GM18909 (cell line): ENCODE measurements at regions not wholly inside any gene's neighbourhood (a gene's known extent, or its start where the extent isn't known, plus 50 kb on each side); places are given as distances from the start of the nearest gene placed in this dataset.

ENCODE experiments used
- ATAC-seq: cut with Tn5 transposase; IDR thresholded peaks from one replicate; pipeline ENCODE4 v1.9.1; 2021; ENCODE audit warnings: mild to moderate bottlenecking; ENCODE audit not compliant: unreplicated experiment, poor library complexity

DNA sequence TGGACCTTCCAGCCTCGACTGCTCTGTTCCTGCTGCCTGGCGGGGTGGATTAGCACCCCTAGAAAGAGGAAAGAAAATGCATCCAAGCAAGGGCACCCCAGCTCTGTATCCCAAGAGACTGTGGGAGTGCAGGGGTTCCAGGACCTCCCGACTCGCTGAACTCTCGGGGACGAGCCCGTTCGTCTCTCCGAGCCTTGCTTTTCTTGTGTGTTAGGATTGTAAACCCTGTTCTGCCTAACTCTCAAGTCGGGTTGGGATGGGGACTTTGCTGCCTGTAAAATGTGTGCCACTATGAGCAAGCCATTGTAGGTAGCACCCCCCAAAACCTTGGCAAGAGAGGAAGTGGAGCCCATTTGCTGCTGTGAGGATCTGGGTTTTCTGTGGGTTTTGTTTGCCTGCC, 73.2 kb upstream of the VRK1 start:
- ATAC-seq, result no peak

DNA sequence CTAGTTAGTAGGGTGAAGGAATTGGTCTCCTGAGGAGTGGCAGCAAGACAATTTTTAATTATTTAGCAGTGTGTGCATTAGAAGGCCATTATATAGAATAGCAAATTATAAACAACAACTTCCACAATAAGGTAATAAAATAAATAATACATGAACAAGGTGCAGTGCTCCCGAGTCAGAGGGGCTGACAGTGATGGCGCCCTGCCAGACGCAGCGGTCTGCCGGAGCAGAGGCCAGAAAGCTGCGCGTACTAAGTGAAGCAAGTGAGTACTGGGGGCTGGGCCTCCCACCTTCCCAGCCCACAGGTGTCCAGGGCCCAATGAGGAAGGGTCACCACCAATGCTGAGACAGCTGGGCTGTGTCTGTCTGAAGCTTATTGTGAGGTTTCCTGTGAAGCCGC, 72.0 kb upstream of the VRK1 start:
- ATAC-seq, result no peak

DNA sequence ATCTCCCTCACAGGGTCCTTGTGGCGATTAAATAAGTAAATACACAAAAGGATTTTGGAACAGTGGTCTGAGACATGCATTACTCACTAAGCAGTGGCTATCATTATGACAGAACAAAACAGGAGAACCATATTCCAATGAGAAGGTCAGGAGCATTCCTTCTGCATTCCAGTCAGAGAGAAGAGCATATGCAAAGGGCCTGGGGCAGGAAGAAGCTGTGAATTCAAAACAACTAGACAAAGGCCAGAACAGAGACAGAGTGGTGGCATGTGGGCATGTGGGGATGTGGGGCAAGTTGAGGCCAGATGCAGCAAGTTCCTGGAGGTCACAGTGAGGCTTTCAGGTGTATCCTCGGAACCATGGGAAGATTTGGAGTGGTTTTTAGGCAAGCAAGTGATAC, 70.1 kb upstream of the VRK1 start:
- no peak for ATAC-seq

DNA sequence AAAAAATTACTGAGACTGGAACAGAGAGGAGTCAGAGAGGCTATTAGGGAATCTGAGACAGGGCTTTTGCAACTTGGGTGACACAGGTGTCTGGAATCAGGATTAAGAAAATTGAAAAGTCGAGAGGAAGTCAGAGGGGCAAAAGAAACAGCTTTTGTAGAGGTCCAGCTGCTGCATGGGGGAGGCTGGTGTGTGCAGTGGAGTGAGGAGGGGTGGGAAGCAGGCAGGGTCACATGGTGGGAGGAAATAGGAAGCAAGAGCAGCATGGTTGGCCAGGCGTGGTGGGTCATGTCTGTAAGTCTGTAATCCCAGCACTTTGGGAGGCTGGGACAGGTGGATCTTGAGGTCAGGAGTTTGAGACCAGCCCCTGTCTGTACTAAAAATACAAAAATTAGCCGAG, 69.7 kb upstream of the VRK1 start:
- no peak for ATAC-seq

DNA sequence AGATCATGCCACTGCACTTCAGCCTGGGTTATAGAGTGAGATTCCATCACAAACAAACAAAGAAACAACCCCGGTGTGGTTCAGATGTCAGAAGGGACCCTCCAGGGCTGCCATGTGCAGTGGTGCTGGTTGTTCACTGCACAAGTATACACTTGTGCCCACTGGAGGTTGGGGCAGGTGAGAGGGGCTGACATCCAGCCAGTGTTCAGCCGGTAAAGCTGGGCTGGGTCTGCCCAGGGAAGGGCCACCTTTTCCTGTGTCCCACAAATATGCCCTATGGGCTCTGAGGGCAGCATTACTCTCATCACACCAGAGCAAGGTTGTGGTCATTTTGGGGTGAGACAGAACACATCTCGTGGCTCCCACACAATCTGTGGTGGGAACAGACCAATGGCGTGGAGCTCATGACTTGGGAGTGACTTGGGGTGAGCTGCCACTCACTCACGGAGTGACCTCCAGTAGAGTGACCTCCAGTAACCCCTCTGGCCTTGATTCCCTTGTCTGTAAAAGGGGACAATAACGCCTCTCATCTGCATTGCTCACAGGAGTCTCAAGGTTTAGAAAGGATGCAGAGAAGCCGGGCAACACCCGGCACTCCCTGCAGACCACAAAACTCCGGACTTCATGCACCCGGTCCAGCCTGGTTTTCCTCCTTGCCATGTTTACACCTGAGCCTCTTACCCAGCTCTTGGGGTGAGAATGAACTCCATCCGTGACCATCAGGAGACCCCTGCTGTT, 69.0 kb upstream of the VRK1 start:
- no peak for ATAC-seq

DNA sequence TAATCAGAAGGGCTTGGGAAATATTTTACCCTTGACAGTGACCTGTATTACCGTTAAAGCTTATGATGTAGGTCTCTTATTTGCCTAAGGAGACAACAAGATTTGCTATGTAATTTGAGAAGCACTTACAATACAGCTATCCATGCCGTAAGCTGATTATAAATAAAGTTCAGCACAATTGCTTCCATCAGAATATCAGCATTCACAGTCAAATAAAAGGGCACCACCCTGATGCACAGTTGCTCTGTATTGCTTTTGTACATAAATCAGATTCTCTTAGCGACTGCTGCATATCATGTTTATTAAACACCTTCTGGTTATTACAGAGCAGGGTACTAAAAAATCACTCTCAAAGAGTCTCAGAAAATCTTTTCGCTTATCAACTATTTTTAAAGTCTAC, 67.3 kb upstream of the VRK1 start:
- no peak for ATAC-seq

DNA sequence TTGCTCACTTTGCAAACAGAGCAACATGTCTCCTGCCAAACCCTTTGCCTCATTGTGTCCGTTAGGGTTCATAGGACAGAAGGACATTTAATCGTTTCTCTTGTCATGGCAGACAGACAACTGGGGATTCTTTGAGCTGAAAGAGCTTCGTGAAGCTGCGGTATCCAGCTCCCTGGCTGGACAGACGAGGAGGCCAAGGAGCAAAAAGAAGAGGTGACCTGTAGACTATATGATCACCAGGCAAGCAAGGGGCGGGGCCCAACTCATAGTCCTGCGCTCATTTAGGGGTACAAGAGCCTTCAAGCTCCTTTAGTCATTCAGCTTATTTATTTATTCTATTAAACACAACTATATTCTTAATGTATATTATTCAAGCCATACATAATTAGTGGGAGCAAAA, 66.8 kb upstream of the VRK1 start:
- ATAC-seq, result no peak

DNA sequence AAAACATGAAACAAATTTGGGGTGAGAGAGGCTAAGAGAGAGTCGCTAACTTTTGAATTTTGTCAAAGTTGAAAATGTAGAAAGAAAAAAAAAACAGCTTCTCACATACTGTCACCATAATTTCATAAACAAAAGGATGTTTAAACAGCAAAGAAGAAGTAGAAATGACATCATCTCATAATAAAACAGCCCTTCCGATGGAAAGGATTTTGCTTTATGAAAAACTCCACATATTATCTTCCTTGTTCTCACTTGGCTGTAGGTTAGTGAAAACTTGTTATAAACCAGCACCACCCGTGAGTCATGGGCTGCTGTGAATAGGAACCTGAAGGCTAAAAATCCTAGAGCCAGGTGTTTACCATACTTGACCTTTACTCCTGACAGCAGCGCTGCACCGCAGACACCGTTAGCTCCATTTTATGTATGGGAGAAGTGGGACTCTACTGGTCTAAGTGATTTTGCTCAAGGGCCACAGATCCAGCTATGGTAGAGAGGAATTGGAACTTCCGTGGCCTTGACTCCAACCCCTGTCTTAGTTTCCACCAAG, 63.0 kb upstream of the VRK1 start:
- no peak for ATAC-seq

DNA sequence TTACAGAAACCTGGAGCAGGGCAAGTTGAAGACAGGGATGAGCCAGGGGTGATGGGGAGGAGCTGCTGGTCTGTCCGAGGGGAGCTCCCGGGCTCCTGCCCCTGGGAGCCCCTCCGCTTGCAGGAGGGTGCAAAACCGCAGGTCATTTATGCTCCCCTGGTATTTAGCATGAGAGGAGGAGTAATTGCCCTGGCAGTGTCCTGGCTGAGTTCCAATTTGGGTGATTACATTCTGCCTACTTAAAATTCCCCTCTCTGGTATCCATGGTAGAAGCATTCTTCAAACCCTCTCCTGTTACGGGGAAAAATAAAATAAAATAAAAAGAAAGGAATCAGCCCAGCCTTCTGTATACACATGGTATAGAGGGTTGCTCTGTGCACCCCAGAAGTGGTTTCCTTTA, 61.7 kb upstream of the VRK1 start:
- ATAC-seq, result no peak

DNA sequence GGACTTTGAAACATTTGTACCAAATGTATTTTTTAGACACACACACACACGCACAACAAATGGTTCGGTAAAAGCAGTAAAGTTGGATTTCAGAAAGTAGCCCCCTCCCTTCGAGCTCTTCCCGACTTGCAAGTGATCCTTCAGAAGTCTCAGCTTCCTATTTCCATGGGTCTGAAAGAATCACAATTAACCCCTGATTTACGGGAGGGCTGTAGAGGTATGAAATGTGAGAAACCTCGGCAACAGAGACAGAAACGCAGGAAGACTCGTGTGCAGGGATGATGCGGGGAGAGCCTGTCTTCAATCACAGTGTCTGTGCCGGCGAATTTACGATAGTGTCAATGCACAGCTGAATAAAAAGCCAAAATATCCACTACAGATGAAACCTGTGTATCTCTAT, 60.7 kb upstream of the VRK1 start:
- no peak for ATAC-seq

DNA sequence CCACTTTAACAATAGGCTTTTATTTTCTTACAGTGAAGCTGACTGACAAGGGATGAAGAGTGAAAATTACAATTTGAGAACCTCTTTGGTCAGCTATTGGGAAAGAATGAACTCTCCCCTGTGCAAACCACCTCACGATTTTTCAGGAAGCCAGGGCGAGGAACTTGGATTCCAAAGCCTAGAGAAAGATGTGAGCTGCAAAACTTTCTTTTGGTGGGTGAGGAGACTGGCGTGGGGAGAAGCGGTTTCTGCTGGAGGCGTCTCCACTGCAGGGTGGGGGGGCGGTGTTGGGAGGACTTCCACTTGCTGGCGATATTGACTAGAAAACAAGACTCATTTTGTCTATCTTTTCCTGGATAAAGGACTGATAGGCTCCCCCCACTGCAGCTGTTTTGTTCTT, 59.3 kb upstream of the VRK1 start:
- ATAC-seq, result no peak

DNA sequence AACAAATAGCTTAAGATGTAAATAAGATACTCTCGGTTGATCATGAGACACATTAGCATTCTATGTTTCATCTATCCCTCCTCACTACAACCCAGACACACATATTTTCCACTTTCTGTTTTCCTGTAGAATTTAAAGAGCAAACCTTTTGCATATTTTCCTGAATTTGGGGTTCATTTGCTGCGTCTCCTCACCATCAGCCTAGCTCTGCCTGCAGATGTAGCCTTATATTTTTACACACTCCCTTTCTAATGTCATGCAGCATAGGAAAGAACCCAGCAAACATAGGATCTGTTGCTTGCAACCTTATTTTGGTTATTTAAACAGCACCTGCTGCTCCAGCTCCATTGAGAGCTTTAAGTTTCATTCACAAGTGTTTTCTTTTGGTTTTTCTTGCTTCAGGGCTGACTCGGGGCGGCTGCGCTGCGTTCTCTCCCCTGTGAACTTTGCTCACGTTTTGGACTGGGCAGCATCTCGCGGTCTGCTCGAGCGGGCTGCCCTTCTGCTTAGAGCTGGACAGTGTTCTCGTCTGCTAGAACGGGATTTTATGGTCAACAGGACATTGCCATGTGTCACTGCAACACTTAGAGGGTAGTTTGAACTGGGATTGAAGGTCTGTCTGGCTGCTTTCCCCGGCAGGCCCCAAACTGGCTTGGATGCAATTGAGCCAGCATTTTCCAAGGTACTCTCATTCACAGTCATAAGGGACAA, 57.8 kb upstream of the VRK1 start:
- no peak for ATAC-seq

DNA sequence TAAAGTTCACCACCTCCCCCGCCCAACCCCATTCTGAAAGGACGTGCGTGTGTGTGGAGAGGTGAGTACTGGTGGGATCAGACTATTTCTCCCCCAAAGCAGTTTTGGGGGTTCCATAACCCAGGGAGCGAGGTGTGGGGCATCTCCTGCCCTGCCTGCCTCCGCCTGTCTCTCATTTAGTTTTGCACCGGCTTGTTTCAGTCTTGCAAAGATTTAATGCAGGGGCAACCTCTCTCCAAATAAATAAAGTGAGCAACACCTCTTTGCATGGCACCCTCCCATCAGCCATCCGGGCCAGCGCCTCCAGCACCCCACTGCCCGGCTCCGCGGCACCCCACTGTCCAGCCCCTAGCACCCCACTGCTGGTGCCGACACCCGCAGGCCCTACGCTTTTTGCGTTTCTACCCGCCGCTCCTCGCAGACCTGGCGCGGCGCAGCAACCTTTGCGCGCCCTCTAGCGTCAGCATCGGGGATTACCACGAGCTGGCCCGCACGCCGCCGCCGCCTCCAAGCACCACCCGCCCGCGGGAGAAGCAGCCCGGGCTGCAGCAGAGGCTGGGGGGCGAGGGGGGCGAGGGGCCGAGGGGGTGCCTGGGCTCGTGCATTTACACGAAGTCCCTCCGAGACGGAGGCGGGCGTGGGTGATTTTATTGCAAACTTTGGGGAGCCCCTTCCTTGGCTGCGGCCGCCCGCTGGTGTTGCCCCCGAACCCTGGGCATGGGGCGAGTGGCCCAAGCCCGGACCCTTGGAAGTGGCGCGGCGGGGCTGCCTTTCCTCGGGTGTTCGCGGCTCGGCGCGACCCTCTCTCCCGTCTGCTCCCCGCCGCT, 55.8 kb upstream of the VRK1 start:
- ATAC-seq, result peak; percentile 83

DNA sequence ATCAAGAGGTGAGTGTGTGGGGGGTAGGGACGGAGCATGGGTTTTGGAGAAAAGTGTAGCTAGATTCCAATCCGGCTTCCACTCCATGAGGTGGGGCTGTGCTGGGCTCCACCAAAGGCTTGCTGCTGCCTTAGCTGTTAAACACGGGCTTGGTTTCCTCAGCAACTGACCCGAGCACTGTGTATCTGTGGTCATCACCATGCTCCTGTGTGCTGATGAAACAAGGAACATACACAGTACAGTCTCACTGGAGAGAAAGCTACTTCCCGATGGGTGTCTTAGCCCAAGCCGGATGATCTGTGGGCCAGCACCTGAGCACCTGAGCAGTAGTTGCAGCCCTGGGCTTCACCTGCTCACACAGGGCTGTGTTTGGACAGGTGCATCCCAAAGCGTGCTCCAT, 52.9 kb upstream of the VRK1 start:
- no peak for ATAC-seq

DNA sequence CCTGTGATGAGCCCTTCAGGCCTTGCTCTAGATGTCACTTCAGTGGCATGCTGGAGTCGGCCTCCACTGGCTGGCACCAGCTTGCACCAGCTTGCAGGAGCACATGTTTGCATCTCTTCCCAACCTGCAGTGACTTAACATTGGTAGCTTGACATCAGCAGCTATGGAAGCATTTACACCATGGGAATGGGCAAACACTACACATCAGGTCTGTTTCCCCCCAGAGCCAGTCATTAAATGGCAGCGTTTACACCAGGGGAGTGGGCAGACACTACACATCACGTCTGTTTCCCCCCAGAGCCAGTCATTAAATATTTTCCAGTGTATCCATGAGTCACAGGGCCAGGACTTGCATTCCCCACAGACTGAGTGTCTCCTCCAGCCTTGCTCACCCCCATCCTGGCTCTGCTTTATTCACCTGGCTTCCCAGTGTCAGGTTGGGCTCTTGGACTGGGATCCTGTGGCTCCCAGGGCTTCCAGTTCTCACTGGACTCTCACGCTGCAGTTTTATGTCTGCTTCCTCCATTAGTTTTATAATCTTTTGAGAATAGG, 51.6 kb upstream of the VRK1 start:
- no peak for ATAC-seq

DNA sequence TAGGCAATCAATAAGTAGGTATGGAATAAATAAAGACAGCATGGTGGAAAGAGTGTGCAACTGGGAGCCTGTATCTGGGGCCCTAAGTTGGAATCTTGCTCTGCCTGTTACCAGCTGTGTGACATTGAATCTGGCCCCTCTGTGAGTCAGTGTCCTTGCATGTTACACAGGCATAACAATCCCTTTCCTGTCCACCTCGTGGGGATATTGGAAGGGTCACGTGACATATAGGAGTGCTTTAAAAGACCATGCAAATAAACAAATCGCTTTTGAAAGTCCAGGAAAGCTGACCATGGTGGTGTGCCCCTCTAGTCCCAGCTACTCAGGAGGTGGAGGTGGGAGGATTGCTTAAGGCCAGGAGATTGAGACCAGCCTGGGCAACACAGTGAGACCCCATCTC, 51.1 kb upstream of the VRK1 start:
- ATAC-seq, result no peak

DNA sequence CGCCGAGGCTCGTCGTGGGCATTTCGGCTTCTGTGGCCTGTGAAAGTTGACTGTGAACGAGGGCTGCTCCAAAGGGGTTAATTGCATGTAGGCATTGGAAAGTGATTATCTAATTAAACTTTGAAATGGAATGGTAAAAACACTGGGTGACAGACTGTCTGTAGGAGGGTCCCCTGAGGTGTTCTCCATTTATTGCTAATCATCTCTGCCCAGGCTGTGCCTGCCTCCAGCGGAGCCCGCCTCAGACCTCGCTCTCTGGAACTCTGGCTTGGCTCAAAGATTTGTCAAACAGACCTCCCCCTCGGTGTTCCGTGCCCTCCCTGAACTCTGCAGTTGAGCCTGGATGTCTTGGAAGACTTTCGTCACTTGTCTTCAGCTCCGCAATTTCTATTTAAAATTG, 50.2 kb upstream of the VRK1 start:
- no peak for ATAC-seq
